Omental fat pad (tissue), 3 donors: ENCODE measurements at regions not wholly inside any gene's neighbourhood (a gene's known extent, or its start where the extent isn't known, plus 50 kb on each side); places are given as distances from the start of the nearest gene placed in this dataset.

ENCODE experiments used
- ATAC-seq: fragments of 150-250 bp; one replicate; pipeline ENCODE4 v1.9.1; 2016; ENCODE audit warnings: mild to moderate bottlenecking, moderate library complexity; ENCODE audit not compliant: low FRiP score
- DNase-seq: peaks from one replicate; pipeline ENCODE4 v3.0.0-alpha.2; 2019; ENCODE audit warnings: low spot score
- CTCF ChIP-seq, 3 donors: fragments of 450-650 bp; IDR thresholded peaks; one replicate each; pipeline ENCODE4 v1.5.1; 2016 to 2017; ENCODE audit warnings: antibody characterized with exemption in 3 of 3, mild to moderate bottlenecking in 3 of 3, moderate library complexity in 2 of 3

GRCh38 chr7:156177422-156178055 lies 365.3 kb upstream of the SHH start:
- DNase-seq = no peak
- no peak for ATAC-seq
- TF ChIP-seq CTCF (IDR thresholded peaks at IDR 0.05) = no peak

GRCh38 chr7:156176039-156176438 lies 363.8 kb upstream of the SHH start:
- ATAC-seq (no peak), DNase-seq (no peak)
- TF ChIP-seq CTCF (IDR thresholded peaks at IDR 0.05) = no peak

GRCh38 chr7:156175003-156175402 lies 362.7 kb upstream of the SHH start:
- DNase-seq (no peak), ATAC-seq (no peak)
- no peak for TF ChIP-seq CTCF (IDR thresholded peaks at IDR 0.05)

- no peak for DNase-seq
- ATAC-seq = no peak
- no peak for TF ChIP-seq CTCF (IDR thresholded peaks at IDR 0.05)
These were observed 362.2 kb upstream of the SHH start for GRCh38 chr7:156174428-156174827.

GRCh38 chr7:156173748-156174353 lies 361.6 kb upstream of the SHH start:
- TF ChIP-seq CTCF (IDR thresholded peaks at IDR 0.05) = no peak
- no peak for ATAC-seq
- no peak for DNase-seq

- no peak for DNase-seq
- TF ChIP-seq CTCF (IDR thresholded peaks at IDR 0.05) = no peak
- ATAC-seq = no peak
These were observed 361.1 kb upstream of the SHH start for GRCh38 chr7:156173346-156173745.

GRCh38 chr7:156172638-156173037 lies 360.4 kb upstream of the SHH start:
- no peak for ATAC-seq
- DNase-seq = no peak
- no peak for TF ChIP-seq CTCF (IDR thresholded peaks at IDR 0.05)
